HepG2 (cell line): ENCODE measurements at regions not wholly inside any gene's neighbourhood (a gene's known extent, or its start where the extent isn't known, plus 50 kb on each side); places are given as distances from the start of the nearest gene placed in this dataset.
A peak's percentile ranks its signal among the peaks of the same experiment; 100 is the strongest.
"Not testable (repeated sequence)": the region's sequence is repeated elsewhere in the genome, so short reads cannot be mapped to it uniquely, and the experiment has no call there.

Experiments
- ARNTL ChIP-seq: sonication (generic); formaldehyde crosslinking; IDR thresholded peaks from 2 replicates; pipeline ENCODE4 v1.4.0; 2020; ENCODE audit warnings: mild to moderate bottlenecking, missing genetic modification reagents
- CREB1 ChIP-seq, 2 experiments: fragments of 450-650 bp in 1 of 2; IDR thresholded peaks; 2 replicates each; pipeline ENCODE4 v1.6.1; 2016 to 2017; ENCODE audit warnings: control low read depth in 1 of 2, mild to moderate bottlenecking in 1 of 2, missing compliant biosample characterization in 1 of 2, missing genetic modification characterization in 1 of 2
- GABPB1 ChIP-seq: IDR thresholded peaks from 2 replicates; pipeline ENCODE4 v1.6.1; 2016; ENCODE audit warnings: mild to moderate bottlenecking, missing genetic modification reagents, moderate library complexity, missing compliant biosample characterization
- KDM2A ChIP-seq: sonication (generic); formaldehyde crosslinking; IDR thresholded peaks from 2 replicates; pipeline ENCODE4 v1.4.0; 2020; ENCODE audit warnings: low read depth, missing genetic modification reagents, borderline replicate concordance
- LCORL ChIP-seq, 2 experiments: fragments of 450-650 bp in 1 of 2; sonication (generic) in 1 of 2; formaldehyde crosslinking in 1 of 2; IDR thresholded peaks; 2 replicates each; pipeline versions ENCODE4 v1.5.0 to v1.6.1; 2017 to 2020; ENCODE audit warnings: antibody characterized with exemption in 1 of 2, missing genetic modification reagents in 1 of 2
- MAZ ChIP-seq, 2 experiments: sonication (generic) in 1 of 2; formaldehyde crosslinking in 1 of 2; IDR thresholded peaks; 2 replicates each; pipeline versions ENCODE4 v1.5.0 to v1.6.1; 2012 to 2020; ENCODE audit warnings: low read depth in 2 of 2, mild to moderate bottlenecking in 2 of 2, borderline replicate concordance in 1 of 2, improper control_type of control experiment in 1 of 2, low read length in 1 of 2, missing genetic modification reagents in 1 of 2, moderate library complexity in 1 of 2
- MXI1 ChIP-seq: IDR thresholded peaks from 3 replicates; pipeline ENCODE4 v1.6.1; 2012; ENCODE audit warnings: low read depth, low read length, inconsistent platforms, borderline replicate concordance
- PCBP1 ChIP-seq: fragments of 200-400 bp; formaldehyde crosslinking; IDR thresholded peaks from 2 replicates; pipeline ENCODE4 v1.6.1; 2017; ENCODE audit warnings: mild to moderate bottlenecking, low read depth, low read length, borderline replicate concordance
- POLR2A ChIP-seq, 2 experiments: IDR thresholded peaks; 2 replicates each; pipeline ENCODE4 v1.6.1; 2011; ENCODE audit warnings: low read depth in 2 of 2, low read length in 2 of 2, mild to moderate bottlenecking in 1 of 2, moderate library complexity in 1 of 2; ENCODE audit not compliant: insufficient read depth in 1 of 2
- RFXAP ChIP-seq: sonication (generic); formaldehyde crosslinking; IDR thresholded peaks from 2 replicates; pipeline ENCODE4 v1.4.0; 2020; ENCODE audit warnings: missing genetic modification reagents, borderline replicate concordance
- SAP130 ChIP-seq: IDR thresholded peaks from 2 replicates; pipeline ENCODE4 v1.6.1; 2016; ENCODE audit warnings: low read depth
- SP1 ChIP-seq, 2 experiments: fragments of 450-650 bp in 1 of 2; sonication (generic) in 1 of 2; formaldehyde crosslinking in 1 of 2; IDR thresholded peaks; 2 replicates each; pipeline versions ENCODE4 v1.4.0 to v1.6.1; 2016 to 2020; ENCODE audit warnings: missing genetic modification reagents in 1 of 2
- TBX2 ChIP-seq: sonication (generic); formaldehyde crosslinking; IDR thresholded peaks from 2 replicates; pipeline ENCODE4 v1.5.0; 2020; ENCODE audit warnings: missing genetic modification reagents, mild to moderate bottlenecking, borderline replicate concordance
- ZFY ChIP-seq: sonication (generic); formaldehyde crosslinking; IDR thresholded peaks from 2 replicates; pipeline ENCODE4 v1.4.0; 2020; ENCODE audit warnings: missing genetic modification reagents
- ZNF724P ChIP-seq: sonication (generic); formaldehyde crosslinking; IDR thresholded peaks from 2 replicates; pipeline ENCODE4 v1.8.0; 2022; ENCODE audit warnings: missing genetic modification reagents, borderline replicate concordance
- TF ChIP-seq, protein P1 (sequence below): IDR thresholded peaks from 2 replicates; pipeline ENCODE4 v1.6.1; 2016; ENCODE audit warnings: low read depth
- TF ChIP-seq, protein P2 (sequence below): IDR thresholded peaks from 2 replicates; pipeline ENCODE4 v1.6.1; 2016; ENCODE audit warnings: missing genetic modification reagents, missing compliant biosample characterization
- TF ChIP-seq, protein P3 (sequence below): sonication (generic); formaldehyde crosslinking; IDR thresholded peaks from 2 replicates; pipeline ENCODE4 v1.5.1; 2020; ENCODE audit warnings: mild to moderate bottlenecking, missing genetic modification reagents, moderate library complexity
- TF ChIP-seq, protein P4 (sequence below): sonication (generic); formaldehyde crosslinking; IDR thresholded peaks from 2 replicates; pipeline ENCODE4 v1.5.0; 2020; ENCODE audit warnings: mild to moderate bottlenecking, missing genetic modification reagents, moderate library complexity

DNA sequence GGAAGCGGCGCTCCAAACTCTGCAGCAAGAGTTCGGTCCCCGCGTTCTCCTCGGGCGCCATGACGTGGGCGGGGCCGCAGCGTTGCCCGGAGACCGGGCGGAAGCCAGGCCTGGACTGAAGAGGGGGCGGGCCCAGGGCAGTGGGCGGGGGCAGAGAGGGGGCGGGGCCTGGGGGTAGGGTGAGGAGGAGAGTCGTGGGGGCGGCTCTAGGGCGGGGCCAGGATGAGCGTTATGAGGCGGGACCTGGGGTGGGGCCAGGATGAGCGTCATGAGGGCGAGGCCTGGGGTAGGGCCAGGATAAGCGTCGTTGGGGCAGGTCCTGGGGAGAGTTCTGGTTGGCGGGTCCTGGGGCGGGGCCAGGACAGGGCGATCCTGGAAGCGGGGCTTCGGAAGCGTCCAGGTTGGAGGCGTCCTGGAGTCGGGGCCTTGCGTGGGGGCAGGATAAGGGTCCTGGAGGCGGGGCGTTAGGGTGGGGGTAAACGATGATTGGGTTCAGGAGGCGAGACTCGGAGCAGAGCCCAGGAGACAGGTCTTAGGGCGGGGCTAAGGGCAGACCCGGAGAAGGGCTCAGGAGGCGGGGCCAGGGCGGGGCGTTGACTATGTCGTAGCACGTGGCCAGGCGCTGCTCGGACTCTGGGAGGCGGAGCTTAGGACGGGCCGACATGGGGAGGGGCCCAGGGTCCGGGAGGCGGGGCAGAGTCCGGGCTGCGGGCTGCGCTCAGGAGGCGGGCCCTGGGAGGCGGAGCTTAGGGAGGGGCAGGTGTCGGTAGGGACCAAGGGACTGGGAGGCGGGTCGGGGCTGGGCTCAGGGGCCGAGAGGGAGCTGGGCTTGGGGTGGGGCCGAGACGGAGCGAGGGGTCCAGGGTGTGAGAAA is 131.1 kb upstream of the ALDH3B2 start (continued):
- peak; percentile 86 for TF ChIP-seq ARNTL (CRISPR knock-in tag)
- TF ChIP-seq, protein P1, sequence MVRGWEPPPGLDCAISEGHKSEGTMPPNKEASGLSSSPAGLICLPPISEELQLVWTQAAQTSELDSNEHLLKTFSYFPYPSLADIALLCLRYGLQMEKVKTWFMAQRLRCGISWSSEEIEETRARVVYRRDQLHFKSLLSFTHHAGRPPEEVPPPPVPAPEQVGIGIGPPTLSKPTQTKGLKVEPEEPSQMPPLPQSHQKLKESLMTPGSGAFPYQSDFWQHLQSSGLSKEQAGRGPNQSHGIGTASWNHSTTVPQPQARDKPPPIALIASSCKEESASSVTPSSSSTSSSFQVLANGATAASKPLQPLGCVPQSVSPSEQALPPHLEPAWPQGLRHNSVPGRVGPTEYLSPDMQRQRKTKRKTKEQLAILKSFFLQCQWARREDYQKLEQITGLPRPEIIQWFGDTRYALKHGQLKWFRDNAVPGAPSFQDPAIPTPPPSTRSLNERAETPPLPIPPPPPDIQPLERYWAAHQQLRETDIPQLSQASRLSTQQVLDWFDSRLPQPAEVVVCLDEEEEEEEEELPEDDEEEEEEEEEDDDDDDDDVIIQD: peak; percentile 43; the same call in 1 of the 2 replicates
- TF ChIP-seq, protein P2, sequence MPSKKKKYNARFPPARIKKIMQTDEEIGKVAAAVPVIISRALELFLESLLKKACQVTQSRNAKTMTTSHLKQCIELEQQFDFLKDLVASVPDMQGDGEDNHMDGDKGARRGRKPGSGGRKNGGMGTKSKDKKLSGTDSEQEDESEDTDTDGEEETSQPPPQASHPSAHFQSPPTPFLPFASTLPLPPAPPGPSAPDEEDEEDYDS (CRISPR knock-in tag): peak; percentile 52; the same call in 1 of the 2 replicates
- TF ChIP-seq SAP130 (CRISPR knock-in tag): peak; percentile 77
- 0 out of 2 replicates have a peak, but pooled peaks have one; percentile 39 for TF ChIP-seq TBX2
- peak; percentile 53; the same call in 1 of the 3 replicates for TF ChIP-seq MXI1
- peak; percentile 34; the same call in 1 of the 2 replicates for TF ChIP-seq KDM2A (CRISPR knock-in tag)
- TF ChIP-seq, protein P3, sequence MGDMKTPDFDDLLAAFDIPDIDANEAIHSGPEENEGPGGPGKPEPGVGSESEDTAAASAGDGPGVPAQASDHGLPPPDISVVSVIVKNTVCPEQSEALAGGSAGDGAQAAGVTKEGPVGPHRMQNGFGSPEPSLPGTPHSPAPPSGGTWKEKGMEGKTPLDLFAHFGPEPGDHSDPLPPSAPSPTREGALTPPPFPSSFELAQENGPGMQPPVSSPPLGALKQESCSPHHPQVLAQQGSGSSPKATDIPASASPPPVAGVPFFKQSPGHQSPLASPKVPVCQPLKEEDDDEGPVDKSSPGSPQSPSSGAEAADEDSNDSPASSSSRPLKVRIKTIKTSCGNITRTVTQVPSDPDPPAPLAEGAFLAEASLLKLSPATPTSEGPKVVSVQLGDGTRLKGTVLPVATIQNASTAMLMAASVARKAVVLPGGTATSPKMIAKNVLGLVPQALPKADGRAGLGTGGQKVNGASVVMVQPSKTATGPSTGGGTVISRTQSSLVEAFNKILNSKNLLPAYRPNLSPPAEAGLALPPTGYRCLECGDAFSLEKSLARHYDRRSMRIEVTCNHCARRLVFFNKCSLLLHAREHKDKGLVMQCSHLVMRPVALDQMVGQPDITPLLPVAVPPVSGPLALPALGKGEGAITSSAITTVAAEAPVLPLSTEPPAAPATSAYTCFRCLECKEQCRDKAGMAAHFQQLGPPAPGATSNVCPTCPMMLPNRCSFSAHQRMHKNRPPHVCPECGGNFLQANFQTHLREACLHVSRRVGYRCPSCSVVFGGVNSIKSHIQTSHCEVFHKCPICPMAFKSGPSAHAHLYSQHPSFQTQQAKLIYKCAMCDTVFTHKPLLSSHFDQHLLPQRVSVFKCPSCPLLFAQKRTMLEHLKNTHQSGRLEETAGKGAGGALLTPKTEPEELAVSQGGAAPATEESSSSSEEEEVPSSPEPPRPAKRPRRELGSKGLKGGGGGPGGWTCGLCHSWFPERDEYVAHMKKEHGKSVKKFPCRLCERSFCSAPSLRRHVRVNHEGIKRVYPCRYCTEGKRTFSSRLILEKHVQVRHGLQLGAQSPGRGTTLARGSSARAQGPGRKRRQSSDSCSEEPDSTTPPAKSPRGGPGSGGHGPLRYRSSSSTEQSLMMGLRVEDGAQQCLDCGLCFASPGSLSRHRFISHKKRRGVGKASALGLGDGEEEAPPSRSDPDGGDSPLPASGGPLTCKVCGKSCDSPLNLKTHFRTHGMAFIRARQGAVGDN: peak; percentile 36; the same call in 1 of the 2 replicates
- peak; percentile 66; the same call in 1 of the 2 replicates for TF ChIP-seq RFXAP (CRISPR knock-in tag)
- 0 out of 2 replicates have a peak, but pooled peaks have one; percentile 25 for TF ChIP-seq CREB1 (IDR thresholded peaks at IDR 0.05)
- TF ChIP-seq CREB1 (CRISPR knock-in tag; IDR thresholded peaks at IDR 0.05): 0 out of 2 replicates have a peak, but pooled peaks have one; percentile 38
- TF ChIP-seq GABPB1: peak; percentile 74
- TF ChIP-seq ZNF724P (CRISPR knock-in tag): peak; percentile 33; the same call in 1 of the 2 replicates
- TF ChIP-seq POLR2A (IDR thresholded peaks at IDR 0.05; ENCODE audit: insufficient read depth in 1 of 2, low read depth in 2 of 2, low read length in 2 of 2): peak in 1 of 2 experiments; percentile 62; a peak in 2 of 4 replicates
- TF ChIP-seq SP1 (IDR thresholded peaks at IDR 0.05); MAZ (IDR thresholded peaks at IDR 0.05; ENCODE audit: borderline replicate concordance, low read depth, low read length); LCORL (IDR thresholded peaks at IDR 0.05): not testable (repeated sequence)
- TF ChIP-seq SP1 (CRISPR knock-in tag; IDR thresholded peaks at IDR 0.05): peak; percentile 50; the same call in 1 of the 2 replicates
- TF ChIP-seq MAZ (CRISPR knock-in tag; IDR thresholded peaks at IDR 0.05; ENCODE audit: low read depth): 0 out of 2 replicates have a peak, but pooled peaks have one; percentile 30
- TF ChIP-seq, protein P4, sequence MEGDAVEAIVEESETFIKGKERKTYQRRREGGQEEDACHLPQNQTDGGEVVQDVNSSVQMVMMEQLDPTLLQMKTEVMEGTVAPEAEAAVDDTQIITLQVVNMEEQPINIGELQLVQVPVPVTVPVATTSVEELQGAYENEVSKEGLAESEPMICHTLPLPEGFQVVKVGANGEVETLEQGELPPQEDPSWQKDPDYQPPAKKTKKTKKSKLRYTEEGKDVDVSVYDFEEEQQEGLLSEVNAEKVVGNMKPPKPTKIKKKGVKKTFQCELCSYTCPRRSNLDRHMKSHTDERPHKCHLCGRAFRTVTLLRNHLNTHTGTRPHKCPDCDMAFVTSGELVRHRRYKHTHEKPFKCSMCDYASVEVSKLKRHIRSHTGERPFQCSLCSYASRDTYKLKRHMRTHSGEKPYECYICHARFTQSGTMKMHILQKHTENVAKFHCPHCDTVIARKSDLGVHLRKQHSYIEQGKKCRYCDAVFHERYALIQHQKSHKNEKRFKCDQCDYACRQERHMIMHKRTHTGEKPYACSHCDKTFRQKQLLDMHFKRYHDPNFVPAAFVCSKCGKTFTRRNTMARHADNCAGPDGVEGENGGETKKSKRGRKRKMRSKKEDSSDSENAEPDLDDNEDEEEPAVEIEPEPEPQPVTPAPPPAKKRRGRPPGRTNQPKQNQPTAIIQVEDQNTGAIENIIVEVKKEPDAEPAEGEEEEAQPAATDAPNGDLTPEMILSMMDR (CRISPR knock-in tag): peak; percentile 39; the same call in 1 of the 2 replicates
- peak; percentile 46; the same call in 1 of the 2 replicates for TF ChIP-seq ZFY (CRISPR knock-in tag)
- TF ChIP-seq PCBP1: peak; percentile 45; the same call in 1 of the 2 replicates
- TF ChIP-seq LCORL (CRISPR knock-in tag; IDR thresholded peaks at IDR 0.05): peak; percentile 11; the same call in 1 of the 2 replicates
